ENCODE measurements at regions not wholly inside any gene's neighbourhood (a gene's known extent, or its start where the extent isn't known, plus 50 kb on each side); places are given as distances from the start of the nearest gene placed in this dataset.

DNA sequence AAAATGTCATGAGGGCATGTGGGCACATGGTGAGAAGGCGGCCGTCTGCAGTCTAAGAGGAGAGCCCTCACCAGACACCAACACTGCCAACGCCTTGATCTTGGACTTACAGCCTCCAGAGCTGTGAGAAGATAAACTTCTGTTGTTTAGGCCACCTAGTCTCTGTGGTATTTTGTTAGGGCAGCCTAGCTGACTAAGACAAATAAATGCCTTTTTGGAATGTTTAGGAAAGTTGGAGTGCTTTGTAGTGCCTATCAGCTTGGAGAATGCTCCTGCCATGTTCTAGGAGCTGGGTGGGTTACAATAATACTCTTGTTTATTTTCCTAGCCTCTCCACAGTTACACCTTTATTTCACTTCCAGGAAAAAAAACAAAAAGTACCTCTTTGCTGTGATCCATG is 92.0 kb downstream of the SPP2 start:
- POLR2A ChIA-PET, result no interaction called here
- Histone ChIP-seq H3K9me2 (ENCODE audit: insufficient read depth) (no peaks in the 10 kb centered on the region), H3K27me3 (ENCODE audit: insufficient read depth, low read length) (no peaks in the 10 kb centered on the region), H2AFZ (ENCODE audit: low read depth, low read length, poor library complexity, severe bottlenecking) (no peak overlapping the region), H3K4me2 (ENCODE audit: low read length) (no peak overlapping the region), H3K9ac (ENCODE audit: low read length) (no peak overlapping the region), H3K9me3 (ENCODE audit: control insufficient read depth in 1 of 2, insufficient read depth in 1 of 2, low read depth in 1 of 2, low read length in 2 of 2) (no peaks in the 10 kb centered on the region), H3K79me2 (ENCODE audit: insufficient read depth, low read length) (no peaks in the 10 kb centered on the region), H3K4me3 (replicated peaks in 1 of 2; ENCODE audit: low read depth in 1 of 2, low read length in 2 of 2) (no peak overlapping the region), H3K36me3 (ENCODE audit: control insufficient read depth in 1 of 2, insufficient read depth in 2 of 2, low read length in 2 of 2) (no peaks in the 10 kb centered on the region), H3K27ac (ENCODE audit: low read depth, low read length) (no peak overlapping the region), H4K20me1 (ENCODE audit: insufficient read depth) (no peaks in the 10 kb centered on the region), H3K4me1 (ENCODE audit: control insufficient read depth in 1 of 2, insufficient read depth in 2 of 2, low read length in 2 of 2) (peaks cover 7 to 23% of the 10 kb centered on the region in 2 experiments)
- intact Hi-C loops (cut with micrococcal nuclease), result no loop called here
- no peak for TF ChIP-seq CBX3 (IDR thresholded peaks at IDR 0.05; ENCODE audit: low read depth)
- TF ChIP-seq CEBPB (IDR thresholded peaks at IDR 0.05; ENCODE audit: low read depth), result no peak
- TF ChIP-seq, protein P1, sequence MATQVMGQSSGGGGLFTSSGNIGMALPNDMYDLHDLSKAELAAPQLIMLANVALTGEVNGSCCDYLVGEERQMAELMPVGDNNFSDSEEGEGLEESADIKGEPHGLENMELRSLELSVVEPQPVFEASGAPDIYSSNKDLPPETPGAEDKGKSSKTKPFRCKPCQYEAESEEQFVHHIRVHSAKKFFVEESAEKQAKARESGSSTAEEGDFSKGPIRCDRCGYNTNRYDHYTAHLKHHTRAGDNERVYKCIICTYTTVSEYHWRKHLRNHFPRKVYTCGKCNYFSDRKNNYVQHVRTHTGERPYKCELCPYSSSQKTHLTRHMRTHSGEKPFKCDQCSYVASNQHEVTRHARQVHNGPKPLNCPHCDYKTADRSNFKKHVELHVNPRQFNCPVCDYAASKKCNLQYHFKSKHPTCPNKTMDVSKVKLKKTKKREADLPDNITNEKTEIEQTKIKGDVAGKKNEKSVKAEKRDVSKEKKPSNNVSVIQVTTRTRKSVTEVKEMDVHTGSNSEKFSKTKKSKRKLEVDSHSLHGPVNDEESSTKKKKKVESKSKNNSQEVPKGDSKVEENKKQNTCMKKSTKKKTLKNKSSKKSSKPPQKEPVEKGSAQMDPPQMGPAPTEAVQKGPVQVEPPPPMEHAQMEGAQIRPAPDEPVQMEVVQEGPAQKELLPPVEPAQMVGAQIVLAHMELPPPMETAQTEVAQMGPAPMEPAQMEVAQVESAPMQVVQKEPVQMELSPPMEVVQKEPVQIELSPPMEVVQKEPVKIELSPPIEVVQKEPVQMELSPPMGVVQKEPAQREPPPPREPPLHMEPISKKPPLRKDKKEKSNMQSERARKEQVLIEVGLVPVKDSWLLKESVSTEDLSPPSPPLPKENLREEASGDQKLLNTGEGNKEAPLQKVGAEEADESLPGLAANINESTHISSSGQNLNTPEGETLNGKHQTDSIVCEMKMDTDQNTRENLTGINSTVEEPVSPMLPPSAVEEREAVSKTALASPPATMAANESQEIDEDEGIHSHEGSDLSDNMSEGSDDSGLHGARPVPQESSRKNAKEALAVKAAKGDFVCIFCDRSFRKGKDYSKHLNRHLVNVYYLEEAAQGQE (IDR thresholded peaks at IDR 0.05; ENCODE audit: low read depth), result no peak
- no peak for TF ChIP-seq SP1 (IDR thresholded peaks at IDR 0.05; ENCODE audit: low read depth)
- TF ChIP-seq, protein P2, sequence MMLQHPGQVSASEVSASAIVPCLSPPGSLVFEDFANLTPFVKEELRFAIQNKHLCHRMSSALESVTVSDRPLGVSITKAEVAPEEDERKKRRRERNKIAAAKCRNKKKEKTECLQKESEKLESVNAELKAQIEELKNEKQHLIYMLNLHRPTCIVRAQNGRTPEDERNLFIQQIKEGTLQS (IDR thresholded peaks at IDR 0.05), result no peak
- TF ChIP-seq, protein P3, sequence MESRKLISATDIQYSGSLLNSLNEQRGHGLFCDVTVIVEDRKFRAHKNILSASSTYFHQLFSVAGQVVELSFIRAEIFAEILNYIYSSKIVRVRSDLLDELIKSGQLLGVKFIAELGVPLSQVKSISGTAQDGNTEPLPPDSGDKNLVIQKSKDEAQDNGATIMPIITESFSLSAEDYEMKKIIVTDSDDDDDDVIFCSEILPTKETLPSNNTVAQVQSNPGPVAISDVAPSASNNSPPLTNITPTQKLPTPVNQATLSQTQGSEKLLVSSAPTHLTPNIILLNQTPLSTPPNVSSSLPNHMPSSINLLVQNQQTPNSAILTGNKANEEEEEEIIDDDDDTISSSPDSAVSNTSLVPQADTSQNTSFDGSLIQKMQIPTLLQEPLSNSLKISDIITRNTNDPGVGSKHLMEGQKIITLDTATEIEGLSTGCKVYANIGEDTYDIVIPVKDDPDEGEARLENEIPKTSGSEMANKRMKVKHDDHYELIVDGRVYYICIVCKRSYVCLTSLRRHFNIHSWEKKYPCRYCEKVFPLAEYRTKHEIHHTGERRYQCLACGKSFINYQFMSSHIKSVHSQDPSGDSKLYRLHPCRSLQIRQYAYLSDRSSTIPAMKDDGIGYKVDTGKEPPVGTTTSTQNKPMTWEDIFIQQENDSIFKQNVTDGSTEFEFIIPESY (IDR thresholded peaks at IDR 0.05; ENCODE audit: extremely low read depth, insufficient replicate concordance, low read length), result no peak
- no peak for TF ChIP-seq ZFX (IDR thresholded peaks at IDR 0.05)
- no peak for TF ChIP-seq SRF (IDR thresholded peaks at IDR 0.05; ENCODE audit: low read depth)
- no peak for TF ChIP-seq TCF7L2 (IDR thresholded peaks at IDR 0.05; ENCODE audit: borderline replicate concordance, extremely low read depth, insufficient read depth, insufficient read length)
- TF ChIP-seq EZH2 (IDR thresholded peaks at IDR 0.05), result no peak
- TF ChIP-seq SIN3A (IDR thresholded peaks at IDR 0.05; ENCODE audit: low read depth), result no peak
- no peak for TF ChIP-seq EGR1 (IDR thresholded peaks at IDR 0.05; ENCODE audit: low read depth)
- TF ChIP-seq, protein P4, sequence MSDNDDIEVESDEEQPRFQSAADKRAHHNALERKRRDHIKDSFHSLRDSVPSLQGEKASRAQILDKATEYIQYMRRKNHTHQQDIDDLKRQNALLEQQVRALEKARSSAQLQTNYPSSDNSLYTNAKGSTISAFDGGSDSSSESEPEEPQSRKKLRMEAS (IDR thresholded peaks at IDR 0.05), result no peak
- no peak for TF ChIP-seq POLR2AphosphoS5 (IDR thresholded peaks at IDR 0.05; ENCODE audit: low read depth, low read length)
- no TSS peak for BruUV-seq (replicated peaks)
- ATAC-seq, result no peak
- DNase-seq (ENCODE audit: low read depth, low spot score), result no peak
- CTCF ChIA-PET, result no interaction called here
- RAD21 ChIA-PET (ENCODE audit: low non-redundant PET in 1 of 2, low total read pairs in 2 of 2, uncharacterized antibody in 2 of 2, unreplicated experiment in 2 of 2), result no interaction called here

Data from HCT116 (cell line).